ENCODE measurements at regions not wholly inside any gene's neighbourhood (a gene's known extent, or its start where the extent isn't known, plus 50 kb on each side); places are given as distances from the start of the nearest gene placed in this dataset.

- Histone ChIP-seq H3K4me3 (ENCODE audit: insufficient read depth, low read length) (no peak overlapping the region), H3K36me3 (ENCODE audit: insufficient read depth, low read length) (no peaks in the 10 kb centered on the region), H3K27ac (ENCODE audit: low read depth, low read length) (no peak overlapping the region), H3K9me3 (ENCODE audit: low read depth, low read length) (no peaks in the 10 kb centered on the region), H3K27me3 (ENCODE audit: insufficient read depth, low read length) (no peaks in the 10 kb centered on the region), H3K4me1 (ENCODE audit: insufficient read depth, low read length) (no peaks in the 10 kb centered on the region), H4K20me1 (ENCODE audit: insufficient read depth, low read length) (no peaks in the 10 kb centered on the region), H3K4me2 (ENCODE audit: insufficient read depth, low read length) (no peak overlapping the region), H2AFZ (ENCODE audit: low read length) (no peak overlapping the region), H3K79me2 (ENCODE audit: insufficient read depth, low read length) (no peaks in the 10 kb centered on the region)
- TF ChIP-seq, protein P1, sequence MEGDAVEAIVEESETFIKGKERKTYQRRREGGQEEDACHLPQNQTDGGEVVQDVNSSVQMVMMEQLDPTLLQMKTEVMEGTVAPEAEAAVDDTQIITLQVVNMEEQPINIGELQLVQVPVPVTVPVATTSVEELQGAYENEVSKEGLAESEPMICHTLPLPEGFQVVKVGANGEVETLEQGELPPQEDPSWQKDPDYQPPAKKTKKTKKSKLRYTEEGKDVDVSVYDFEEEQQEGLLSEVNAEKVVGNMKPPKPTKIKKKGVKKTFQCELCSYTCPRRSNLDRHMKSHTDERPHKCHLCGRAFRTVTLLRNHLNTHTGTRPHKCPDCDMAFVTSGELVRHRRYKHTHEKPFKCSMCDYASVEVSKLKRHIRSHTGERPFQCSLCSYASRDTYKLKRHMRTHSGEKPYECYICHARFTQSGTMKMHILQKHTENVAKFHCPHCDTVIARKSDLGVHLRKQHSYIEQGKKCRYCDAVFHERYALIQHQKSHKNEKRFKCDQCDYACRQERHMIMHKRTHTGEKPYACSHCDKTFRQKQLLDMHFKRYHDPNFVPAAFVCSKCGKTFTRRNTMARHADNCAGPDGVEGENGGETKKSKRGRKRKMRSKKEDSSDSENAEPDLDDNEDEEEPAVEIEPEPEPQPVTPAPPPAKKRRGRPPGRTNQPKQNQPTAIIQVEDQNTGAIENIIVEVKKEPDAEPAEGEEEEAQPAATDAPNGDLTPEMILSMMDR (IDR thresholded peaks at IDR 0.05; ENCODE audit: extremely low read depth, low read depth, low read length): no peak
- DNase-seq (ENCODE audit: insufficient read length, low spot score, missing footprints): no peak
These were observed 374.7 kb downstream of the NPHP4 start for GRCh38 chr1:5617546-5617945.

DNA sequence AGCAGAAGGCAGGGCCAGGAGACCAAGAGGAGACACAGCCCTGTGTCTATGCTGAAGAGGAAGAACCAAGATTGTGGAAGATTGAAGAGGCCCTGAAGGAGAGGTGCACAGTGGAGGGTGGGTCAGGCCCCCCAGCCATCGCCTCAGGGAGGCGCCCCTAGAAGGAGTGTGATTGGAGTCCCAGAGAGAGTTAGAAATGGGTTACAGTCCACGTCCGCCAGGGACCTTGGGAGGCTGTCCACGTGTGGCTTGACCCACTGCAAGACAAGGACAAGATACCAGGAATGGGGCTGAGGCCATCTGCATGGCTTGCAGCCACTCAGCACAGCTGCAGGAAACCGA lies 375.1 kb downstream of the NPHP4 start:
- H4K20me1 ChIP-seq (ENCODE audit: insufficient read depth, low read length): no peaks in the 10 kb centered on the region
- H3K4me2 ChIP-seq (ENCODE audit: insufficient read depth, low read length): no peak overlapping the region
- no peak overlapping the region for H3K4me3 ChIP-seq (ENCODE audit: insufficient read depth, low read length)
- H3K36me3 ChIP-seq (ENCODE audit: insufficient read depth, low read length): no peaks in the 10 kb centered on the region
- no peaks in the 10 kb centered on the region for H3K9me3 ChIP-seq (ENCODE audit: low read depth, low read length)
- TF ChIP-seq, protein P1 (IDR thresholded peaks at IDR 0.05; ENCODE audit: extremely low read depth, low read depth, low read length): no peak
- no peaks in the 10 kb centered on the region for H3K4me1 ChIP-seq (ENCODE audit: insufficient read depth, low read length)
- no peaks in the 10 kb centered on the region for H3K79me2 ChIP-seq (ENCODE audit: insufficient read depth, low read length)
- H2AFZ ChIP-seq (ENCODE audit: low read length): no peak overlapping the region
- no peak overlapping the region for H3K27ac ChIP-seq (ENCODE audit: low read depth, low read length)
- no peaks in the 10 kb centered on the region for H3K27me3 ChIP-seq (ENCODE audit: insufficient read depth, low read length)
- DNase-seq (ENCODE audit: insufficient read length, low spot score, missing footprints): no peak

DNA sequence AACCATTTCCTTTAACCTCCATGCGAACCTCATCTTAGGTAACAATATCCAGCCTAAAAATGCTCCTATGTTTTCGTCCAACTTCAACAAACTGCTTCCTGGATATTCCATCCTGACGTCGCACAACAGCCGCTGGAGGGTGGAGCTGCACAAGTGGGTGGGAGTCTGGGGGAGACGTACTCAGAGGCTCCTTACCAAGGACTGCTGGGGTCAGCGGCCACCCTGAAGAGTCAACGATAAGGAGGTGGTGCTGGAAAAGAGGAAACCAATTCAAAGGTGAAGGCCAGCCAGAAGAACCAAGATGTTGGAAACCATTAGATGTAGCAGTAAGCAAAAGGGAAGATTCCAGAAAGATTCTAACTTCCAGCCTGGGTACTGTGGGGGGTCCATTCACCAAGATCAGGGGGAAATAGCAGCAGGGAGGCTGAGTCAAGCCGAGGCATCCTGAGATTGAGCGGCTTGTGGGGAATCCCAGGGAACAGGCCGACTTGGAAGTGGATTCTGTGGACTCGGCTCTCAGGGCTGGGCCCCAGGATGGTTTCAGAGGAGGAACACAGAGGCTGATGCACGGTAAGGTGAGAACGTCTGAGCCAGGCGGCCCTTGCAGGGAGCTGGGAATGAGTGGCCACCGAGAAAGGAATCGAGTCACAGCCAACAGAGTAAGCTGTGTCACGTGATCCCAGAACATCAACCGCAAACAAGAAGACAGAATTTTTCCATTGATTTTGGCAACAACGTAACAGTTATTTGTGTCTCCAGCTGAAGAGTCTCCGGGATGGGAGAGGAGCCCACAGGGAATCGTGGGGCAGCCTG lies 375.7 kb downstream of the NPHP4 start:
- Histone ChIP-seq H3K27ac (ENCODE audit: low read depth, low read length) (no peak overlapping the region), H3K27me3 (ENCODE audit: insufficient read depth, low read length) (no peaks in the 10 kb centered on the region), H3K9me3 (ENCODE audit: low read depth, low read length) (no peaks in the 10 kb centered on the region), H2AFZ (ENCODE audit: low read length) (no peak overlapping the region), H3K4me1 (ENCODE audit: insufficient read depth, low read length) (no peaks in the 10 kb centered on the region), H4K20me1 (ENCODE audit: insufficient read depth, low read length) (no peaks in the 10 kb centered on the region), H3K79me2 (ENCODE audit: insufficient read depth, low read length) (no peaks in the 10 kb centered on the region), H3K4me2 (ENCODE audit: insufficient read depth, low read length) (no peak overlapping the region), H3K36me3 (ENCODE audit: insufficient read depth, low read length) (no peaks in the 10 kb centered on the region), H3K4me3 (ENCODE audit: insufficient read depth, low read length) (no peak overlapping the region)
- DNase-seq (ENCODE audit: insufficient read length, low spot score, missing footprints): no peak
- TF ChIP-seq, protein P1 (IDR thresholded peaks at IDR 0.05; ENCODE audit: extremely low read depth, low read depth, low read length): no peak

- no peaks in the 10 kb centered on the region for H4K20me1 ChIP-seq (ENCODE audit: insufficient read depth, low read length)
- H3K27me3 ChIP-seq (ENCODE audit: insufficient read depth, low read length): no peaks in the 10 kb centered on the region
- DNase-seq (ENCODE audit: insufficient read length, low spot score, missing footprints): no peak
- H3K4me3 ChIP-seq (ENCODE audit: insufficient read depth, low read length): no peak overlapping the region
- H3K4me2 ChIP-seq (ENCODE audit: insufficient read depth, low read length): no peak overlapping the region
- H3K36me3 ChIP-seq (ENCODE audit: insufficient read depth, low read length): no peaks in the 10 kb centered on the region
- TF ChIP-seq, protein P1 (IDR thresholded peaks at IDR 0.05; ENCODE audit: extremely low read depth, low read depth, low read length): no peak
- H2AFZ ChIP-seq (ENCODE audit: low read length): no peak overlapping the region
- no peak overlapping the region for H3K27ac ChIP-seq (ENCODE audit: low read depth, low read length)
- no peaks in the 10 kb centered on the region for H3K79me2 ChIP-seq (ENCODE audit: insufficient read depth, low read length)
- no peaks in the 10 kb centered on the region for H3K4me1 ChIP-seq (ENCODE audit: insufficient read depth, low read length)
- no peaks in the 10 kb centered on the region for H3K9me3 ChIP-seq (ENCODE audit: low read depth, low read length)
These were observed 377.1 kb downstream of the NPHP4 start for GRCh38 chr1:5615076-5615475.
